Activated CD8-positive, alpha-beta memory T cell treated with anti-CD3 and anti-CD28 coated beads, Interleukin-2, amount 10 ng/mL, durations not matched to agents 7 days and 5 days (primary cell): ENCODE measurements at regions not wholly inside any gene's neighbourhood (a gene's known extent, or its start where the extent isn't known, plus 50 kb on each side); places are given as distances from the start of the nearest gene placed in this dataset.
"Not testable (repeated sequence)": the region's sequence is repeated elsewhere in the genome, so short reads cannot be mapped to it uniquely, and the experiment has no call there.

Experiments
- ATAC-seq: fragments of 150-1000 bp; cut with Tn5 transposase; one replicate; pipeline ENCODE4 v1.10.0; 2021; ENCODE audit warnings: moderate library complexity
- CTCF ChIA-PET: fragments of 350-600 bp; sonication (Branson Sonifier 250); formaldehyde crosslinking; loops from one replicate; lab custom pipeline; 2021; ENCODE audit warnings: antibody characterized with exemption; lab: Charles Lee
- DNase-seq: peaks from one replicate; pipeline ENCODE4 v3.0.0-alpha.2; 2020
- H3K27ac Mint-ChIP-seq: one replicate; pipeline ENCODE4 v1.8.0; 2021; ENCODE audit warnings: mild to moderate bottlenecking, mixed read lengths
- H3K27me3 Mint-ChIP-seq: one replicate; pipeline ENCODE4 v1.8.0; 2021; ENCODE audit warnings: mixed read lengths
- H3K36me3 Mint-ChIP-seq: one replicate; pipeline ENCODE4 v1.8.0; 2021; ENCODE audit warnings: mild to moderate bottlenecking, mixed read lengths
- H3K4me1 Mint-ChIP-seq: one replicate; pipeline ENCODE4 v1.8.0; 2021; ENCODE audit warnings: mixed read lengths
- H3K4me3 Mint-ChIP-seq: one replicate; pipeline ENCODE4 v1.8.0; 2021; ENCODE audit warnings: mild to moderate bottlenecking, moderate library complexity, mixed read lengths
- H3K9me3 Mint-ChIP-seq: one replicate; pipeline ENCODE4 v1.8.0; 2022; ENCODE audit warnings: low read depth, mixed read lengths

DNA sequence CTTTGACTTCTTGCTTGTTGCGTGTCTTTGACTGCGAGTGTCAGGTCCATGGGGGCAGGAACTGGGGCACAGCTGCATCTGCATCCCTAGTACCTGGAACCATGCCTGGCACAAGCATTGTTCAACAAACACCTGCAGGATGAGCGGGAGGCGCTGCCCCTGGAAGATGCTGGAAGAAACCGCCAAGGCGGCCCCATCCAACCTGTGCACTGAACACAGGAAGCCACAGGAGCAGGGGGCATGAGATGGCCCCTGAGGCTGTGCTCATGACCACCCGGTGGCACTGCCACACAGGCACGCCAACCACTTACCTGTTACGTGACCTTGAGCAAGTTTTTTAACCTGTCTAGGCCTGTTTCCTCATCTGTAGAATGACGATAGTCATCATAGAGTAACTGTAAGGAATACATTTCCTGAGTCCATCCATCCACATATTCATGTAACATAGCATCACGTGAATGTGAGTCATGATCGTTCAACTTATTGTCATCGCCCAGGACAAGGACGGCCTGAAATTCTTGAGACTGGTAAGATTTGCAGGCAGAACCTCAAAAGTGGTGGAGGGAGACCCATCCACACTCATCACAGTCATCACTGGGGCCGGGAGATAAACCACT lies 374.2 kb downstream of the PREX1 start:
- DNase-seq: no peak
- H3K4me1 Mint-ChIP-seq: no peaks in the 10 kb centered on the region
- ATAC-seq: no peak
- CTCF ChIA-PET: no interaction called here
- no peaks in the 10 kb centered on the region for H3K9me3 Mint-ChIP-seq
- peaks cover 2% of the 10 kb centered on the region for H3K27me3 Mint-ChIP-seq
- no peak overlapping the region for H3K27ac Mint-ChIP-seq
- H3K4me3 Mint-ChIP-seq: no peak overlapping the region
- H3K36me3 Mint-ChIP-seq: no peaks in the 10 kb centered on the region

DNA sequence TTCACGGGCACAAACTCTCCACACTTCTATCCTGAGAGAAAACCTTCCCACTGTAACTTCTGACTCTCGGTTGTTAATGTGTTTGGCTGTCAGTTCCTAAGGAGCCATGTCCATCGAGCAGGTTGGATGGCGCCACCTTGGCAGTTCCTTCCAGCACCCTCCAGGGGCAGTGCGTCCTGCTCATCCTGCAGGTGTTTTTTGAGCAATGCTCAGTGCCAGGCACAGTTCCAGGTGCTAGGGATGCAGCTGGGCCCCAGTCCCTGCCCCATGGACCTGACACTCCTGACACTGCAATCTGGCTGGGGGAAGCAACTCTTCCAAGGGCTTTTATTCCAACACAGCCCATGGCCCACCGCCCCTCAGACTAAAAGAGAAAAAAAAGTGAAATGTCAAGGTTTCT lies 376.4 kb downstream of the PREX1 start:
- CTCF ChIA-PET: no interaction called here
- H3K4me1 Mint-ChIP-seq: no peaks in the 10 kb centered on the region
- no peak for ATAC-seq
- no peak overlapping the region for H3K27ac Mint-ChIP-seq
- no peak for DNase-seq
- H3K36me3 Mint-ChIP-seq: no peaks in the 10 kb centered on the region
- no peaks in the 10 kb centered on the region for H3K9me3 Mint-ChIP-seq
- H3K4me3 Mint-ChIP-seq: no peak overlapping the region
- H3K27me3 Mint-ChIP-seq: peaks cover 6% of the 10 kb centered on the region

DNA sequence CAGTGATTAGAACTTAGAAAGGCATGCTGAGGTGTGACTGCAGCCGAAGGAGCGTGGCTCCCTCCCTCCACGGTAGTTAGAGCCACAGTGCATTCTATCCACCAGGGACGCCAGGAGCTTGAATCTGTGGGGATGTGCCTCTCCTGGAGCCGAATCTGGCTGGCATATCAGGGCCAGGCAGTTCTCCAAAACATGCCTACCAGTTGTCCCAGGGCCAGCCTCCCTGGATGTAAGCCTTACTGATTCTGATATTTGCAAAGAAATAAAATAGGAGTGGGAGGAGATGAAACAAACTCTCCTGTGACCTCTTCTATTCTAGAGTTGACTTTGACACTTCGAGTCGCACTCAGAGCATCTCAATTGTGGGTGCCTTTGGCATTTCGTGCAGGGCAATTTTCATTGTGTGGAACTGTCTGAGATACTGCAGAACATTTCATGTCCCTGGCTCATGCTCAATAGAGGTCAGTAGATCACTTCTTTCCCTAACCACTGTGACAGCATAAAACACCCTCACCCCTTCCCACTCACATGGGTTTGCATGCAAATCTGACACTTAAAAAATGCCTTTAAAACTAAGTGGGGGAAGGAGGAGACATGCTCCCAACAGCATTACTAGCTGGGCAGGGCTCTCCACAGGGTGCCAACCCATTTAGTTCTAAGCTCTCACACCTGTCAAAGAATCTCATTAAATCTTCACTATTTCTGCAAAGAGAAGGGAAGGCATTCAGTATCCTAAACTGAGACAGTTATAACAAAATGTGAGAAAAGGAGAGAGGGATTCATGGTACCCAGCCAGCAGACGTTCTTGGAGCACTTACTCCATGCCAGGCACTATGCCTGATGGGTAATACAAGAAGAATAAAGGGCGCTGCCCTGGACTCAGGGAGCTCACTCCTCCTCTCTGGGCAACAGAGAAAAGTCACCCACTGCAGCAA lies 378.9 kb downstream of the PREX1 start:
- Mint-ChIP-seq H3K9me3 (peaks cover 3% of the 10 kb centered on the region), H3K4me3 (no peak overlapping the region), H3K36me3 (peaks cover 2% of the 10 kb centered on the region), H3K4me1 (no peaks in the 10 kb centered on the region), H3K27me3 (peaks cover 11% of the 10 kb centered on the region), H3K27ac (no peak overlapping the region)
- no peak for DNase-seq
- peak; percentile 23 for ATAC-seq
- CTCF ChIA-PET: no interaction called here

DNA sequence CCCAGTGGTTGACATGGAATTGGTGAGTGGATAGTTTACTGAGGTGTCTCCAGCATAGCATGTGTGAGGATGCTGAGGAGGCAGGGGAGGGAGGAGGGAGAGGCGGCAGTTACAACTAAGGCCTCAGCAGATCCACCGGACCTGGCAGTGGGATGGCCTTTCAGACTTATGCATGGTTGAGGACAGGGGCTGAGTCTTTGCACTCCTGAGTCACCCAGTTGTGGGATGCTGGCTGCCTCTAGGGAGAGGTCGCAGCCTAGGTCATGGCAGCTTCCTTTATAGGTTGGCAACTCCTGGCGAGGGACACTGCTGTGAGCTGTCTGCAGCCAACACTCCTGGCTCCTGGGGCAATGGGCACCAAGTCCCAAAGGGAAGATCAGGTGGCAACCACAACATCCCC lies 380.3 kb downstream of the PREX1 start:
- H3K9me3 Mint-ChIP-seq: peaks cover 3% of the 10 kb centered on the region
- CTCF ChIA-PET: no interaction called here
- H3K27ac Mint-ChIP-seq: no peak overlapping the region
- H3K36me3 Mint-ChIP-seq: peaks cover 2% of the 10 kb centered on the region
- no peaks in the 10 kb centered on the region for H3K4me1 Mint-ChIP-seq
- H3K4me3 Mint-ChIP-seq: no peak overlapping the region
- DNase-seq (no peak), ATAC-seq (no peak)
- H3K27me3 Mint-ChIP-seq: peaks cover 11% of the 10 kb centered on the region

DNA sequence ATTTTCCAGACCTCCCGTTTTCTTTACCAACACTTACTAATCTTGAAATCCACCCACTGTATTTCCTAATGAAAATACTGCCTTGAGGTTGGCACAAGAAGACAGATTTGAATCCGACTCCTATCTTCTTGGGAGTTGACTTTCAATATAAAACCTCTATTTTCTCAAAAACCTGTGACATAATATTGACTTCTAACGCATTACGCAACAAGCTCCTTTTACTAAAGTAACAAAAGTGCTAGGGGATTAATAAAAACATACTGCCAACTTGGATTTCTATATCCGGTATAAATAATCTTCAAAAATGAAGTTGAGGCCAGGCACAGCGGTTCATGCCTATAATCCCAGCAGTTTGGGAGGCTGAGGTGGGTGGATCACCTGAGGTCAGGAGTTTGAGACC lies 382.0 kb downstream of the PREX1 start:
- Mint-ChIP-seq H3K4me3 (no peak overlapping the region), H3K4me1 (no peaks in the 10 kb centered on the region), H3K27ac (no peak overlapping the region), H3K27me3 (peaks cover 11% of the 10 kb centered on the region), H3K9me3 (peaks cover 3% of the 10 kb centered on the region), H3K36me3 (peaks cover 2% of the 10 kb centered on the region)
- CTCF ChIA-PET: no interaction called here
- ATAC-seq (no peak), DNase-seq (no peak)

DNA sequence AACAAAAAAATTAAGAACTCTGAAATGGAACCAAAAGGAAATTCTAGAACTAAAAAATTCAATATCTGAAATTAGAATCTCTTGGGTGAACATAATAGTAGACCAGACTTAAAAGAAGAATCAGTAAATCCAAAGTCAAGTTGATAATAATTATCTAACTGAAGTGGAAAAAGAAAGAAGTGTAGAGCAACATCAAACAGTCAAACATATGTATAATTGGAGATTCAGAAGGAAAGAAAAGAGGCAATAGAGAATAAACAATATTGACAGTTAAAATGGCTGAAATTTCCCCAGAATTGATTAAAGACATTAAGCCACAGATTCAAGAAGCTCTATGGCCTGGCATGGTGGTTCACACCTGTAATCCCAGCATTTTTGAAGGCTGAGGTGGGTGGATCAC lies 383.6 kb downstream of the PREX1 start:
- Mint-ChIP-seq H3K9me3 (peaks cover 3% of the 10 kb centered on the region), H3K36me3 (peaks cover 2% of the 10 kb centered on the region), H3K4me1 (no peaks in the 10 kb centered on the region), H3K27ac (no peak overlapping the region), H3K4me3 (no peak overlapping the region), H3K27me3 (peaks cover 11% of the 10 kb centered on the region)
- no peak for ATAC-seq
- DNase-seq: no peak
- CTCF ChIA-PET: interaction anchor here (1.5 kb wide), 1 partner anchor 176 kb away, joined by 4 read pairs; no protein-coding TSS in a partner anchor

DNA sequence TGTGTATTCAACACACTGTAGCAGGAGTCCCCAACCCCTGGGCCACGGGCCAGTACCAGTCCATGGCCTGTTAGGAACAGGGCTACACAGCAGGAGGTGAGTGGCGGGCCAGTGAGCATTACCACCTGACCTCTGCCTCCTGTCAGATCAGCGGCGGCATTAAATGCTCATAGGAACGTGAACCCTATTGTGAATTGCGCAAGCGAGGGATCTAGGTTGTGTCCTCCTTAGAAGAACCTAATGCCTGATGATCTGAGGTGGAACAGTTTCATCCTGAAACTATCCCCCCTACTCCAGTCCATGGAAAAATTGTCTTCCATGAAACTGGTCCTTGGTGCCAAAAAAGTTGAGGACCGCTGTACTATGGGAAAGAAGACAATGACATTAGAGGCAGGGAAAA lies 386.9 kb downstream of the PREX1 start:
- CTCF ChIA-PET: no interaction called here
- no peak overlapping the region for H3K4me3 Mint-ChIP-seq
- peaks cover 2% of the 10 kb centered on the region for H3K36me3 Mint-ChIP-seq
- H3K27ac Mint-ChIP-seq: no peak overlapping the region
- ATAC-seq (no peak), DNase-seq (no peak)
- peaks cover 3% of the 10 kb centered on the region for H3K9me3 Mint-ChIP-seq
- peaks cover 11% of the 10 kb centered on the region for H3K27me3 Mint-ChIP-seq
- H3K4me1 Mint-ChIP-seq: no peaks in the 10 kb centered on the region

DNA sequence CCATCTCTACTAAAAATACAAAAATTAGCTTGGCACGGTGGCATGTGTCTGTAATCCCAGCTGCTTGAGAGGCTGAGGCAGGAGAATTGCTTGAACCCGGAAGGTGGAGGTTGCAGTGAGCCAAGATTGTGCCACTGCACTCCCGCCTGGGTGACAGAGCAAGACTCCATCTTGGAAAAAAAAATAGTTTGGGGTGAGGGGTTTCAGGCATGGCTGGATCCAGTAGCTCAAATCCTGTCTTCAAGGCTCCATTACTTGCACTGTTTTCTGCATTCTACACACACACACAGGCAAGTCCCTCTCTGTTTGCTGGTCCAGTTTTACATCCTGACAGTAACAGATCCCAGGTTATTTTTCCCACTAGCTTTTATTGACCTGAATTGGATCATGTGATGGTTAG lies 387.5 kb downstream of the PREX1 start:
- H3K4me3 Mint-ChIP-seq, H3K9me3 Mint-ChIP-seq, CTCF ChIA-PET, ATAC-seq, DNase-seq, H3K4me1 Mint-ChIP-seq, H3K36me3 Mint-ChIP-seq, H3K27ac Mint-ChIP-seq, H3K27me3 Mint-ChIP-seq: not testable (repeated sequence)

DNA sequence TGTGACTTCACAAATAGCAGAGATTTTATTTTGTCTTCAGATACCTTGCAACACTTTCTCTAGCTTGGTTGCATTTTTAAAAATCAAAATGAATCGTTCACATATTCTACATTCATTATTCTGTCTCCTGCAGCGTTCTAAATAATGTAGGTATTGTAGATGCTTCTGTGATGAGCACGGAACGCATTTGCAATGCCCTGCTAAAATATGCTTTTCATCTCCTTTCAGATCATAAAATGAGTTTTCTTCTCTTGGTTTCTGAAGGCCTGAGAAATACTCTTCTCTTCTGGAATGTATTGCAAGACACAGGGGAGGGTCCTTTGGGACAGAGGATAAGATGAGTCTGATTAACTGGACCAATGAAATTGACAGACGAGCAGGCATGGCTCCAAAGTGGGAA lies 390.7 kb downstream of the PREX1 start:
- no peaks in the 10 kb centered on the region for H3K9me3 Mint-ChIP-seq
- H3K4me1 Mint-ChIP-seq: no peaks in the 10 kb centered on the region
- no peak for DNase-seq

DNA sequence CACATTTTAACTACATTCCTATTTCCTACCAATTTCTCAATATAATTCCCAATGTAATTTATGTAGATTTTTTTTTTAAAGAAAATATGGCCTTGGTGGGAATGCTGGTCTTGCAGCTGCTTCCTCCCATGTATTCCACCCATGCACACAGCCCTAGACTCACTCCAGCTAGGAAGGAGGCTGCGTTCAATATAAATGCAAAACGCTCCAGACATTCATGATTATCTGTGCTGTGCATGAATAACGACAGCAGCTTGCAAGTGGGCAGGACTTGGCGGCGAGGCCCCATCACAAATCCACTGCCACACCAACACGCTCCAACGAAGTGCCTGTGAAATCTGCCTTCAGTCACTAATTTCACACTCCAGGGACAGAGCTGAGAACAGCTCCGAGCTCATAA lies 391.2 kb downstream of the PREX1 start:
- H3K27ac Mint-ChIP-seq, CTCF ChIA-PET, H3K36me3 Mint-ChIP-seq, H3K9me3 Mint-ChIP-seq, ATAC-seq, H3K4me1 Mint-ChIP-seq, DNase-seq, H3K4me3 Mint-ChIP-seq, H3K27me3 Mint-ChIP-seq: not testable (repeated sequence)

More for the DNA sequence above, 390.7 kb downstream of the PREX1 start:
- no peak overlapping the region for H3K4me3 Mint-ChIP-seq
- ATAC-seq: no peak
- CTCF ChIA-PET: no interaction called here
- H3K27me3 Mint-ChIP-seq: peaks cover 4% of the 10 kb centered on the region
- no peaks in the 10 kb centered on the region for H3K36me3 Mint-ChIP-seq
- H3K27ac Mint-ChIP-seq: no peak overlapping the region

DNA sequence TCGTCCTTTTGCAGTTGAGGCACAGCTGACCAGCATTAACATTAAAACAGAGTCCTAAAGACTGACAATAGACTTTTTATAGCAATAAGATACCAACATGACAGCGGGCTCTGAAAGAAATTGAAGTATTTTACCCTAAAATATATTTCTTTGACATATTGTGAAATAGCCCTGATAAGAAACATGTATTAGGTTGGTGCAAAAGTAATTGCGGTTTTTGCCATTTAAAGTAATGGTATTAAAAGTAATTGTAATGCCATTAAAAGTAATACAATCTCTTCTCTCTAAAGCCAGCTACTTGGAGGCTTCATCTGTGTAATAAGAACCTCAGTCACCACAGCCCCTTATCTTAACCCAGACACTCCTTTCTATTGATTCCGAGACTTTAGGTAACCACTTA lies 394.6 kb downstream of the PREX1 start:
- Mint-ChIP-seq H3K4me1 (peaks cover 2% of the 10 kb centered on the region), H3K27me3 (peaks cover 4% of the 10 kb centered on the region), H3K9me3 (no peaks in the 10 kb centered on the region), H3K4me3 (no peak overlapping the region), H3K36me3 (peaks cover 1% of the 10 kb centered on the region), H3K27ac (no peak overlapping the region)
- CTCF ChIA-PET: no interaction called here
- DNase-seq: no peak
- ATAC-seq: no peak

DNA sequence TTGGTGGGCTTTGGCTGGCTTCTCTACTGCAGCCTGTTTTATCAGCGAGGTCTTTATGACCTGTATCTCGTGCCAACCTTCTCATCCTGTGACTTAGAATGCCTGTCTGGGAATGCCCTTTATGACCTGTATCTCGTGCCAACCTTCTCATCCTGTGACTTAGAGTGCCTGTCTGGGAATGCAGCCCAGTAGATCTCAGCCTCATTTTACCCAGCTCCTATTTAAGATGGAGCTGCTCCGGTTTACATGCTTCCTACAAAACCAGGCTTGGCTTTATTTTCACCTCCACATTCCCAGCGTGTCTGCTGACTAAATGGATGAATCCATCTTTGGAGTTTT lies 395.3 kb downstream of the PREX1 start:
- CTCF ChIA-PET: no interaction called here
- H3K4me1 Mint-ChIP-seq: peaks cover 2% of the 10 kb centered on the region
- no peak for ATAC-seq
- no peak for DNase-seq
- H3K36me3 Mint-ChIP-seq: peaks cover 1% of the 10 kb centered on the region
- H3K27me3 Mint-ChIP-seq: peaks cover 4% of the 10 kb centered on the region
- H3K9me3 Mint-ChIP-seq: no peaks in the 10 kb centered on the region
- no peak overlapping the region for H3K4me3 Mint-ChIP-seq
- no peak overlapping the region for H3K27ac Mint-ChIP-seq

DNA sequence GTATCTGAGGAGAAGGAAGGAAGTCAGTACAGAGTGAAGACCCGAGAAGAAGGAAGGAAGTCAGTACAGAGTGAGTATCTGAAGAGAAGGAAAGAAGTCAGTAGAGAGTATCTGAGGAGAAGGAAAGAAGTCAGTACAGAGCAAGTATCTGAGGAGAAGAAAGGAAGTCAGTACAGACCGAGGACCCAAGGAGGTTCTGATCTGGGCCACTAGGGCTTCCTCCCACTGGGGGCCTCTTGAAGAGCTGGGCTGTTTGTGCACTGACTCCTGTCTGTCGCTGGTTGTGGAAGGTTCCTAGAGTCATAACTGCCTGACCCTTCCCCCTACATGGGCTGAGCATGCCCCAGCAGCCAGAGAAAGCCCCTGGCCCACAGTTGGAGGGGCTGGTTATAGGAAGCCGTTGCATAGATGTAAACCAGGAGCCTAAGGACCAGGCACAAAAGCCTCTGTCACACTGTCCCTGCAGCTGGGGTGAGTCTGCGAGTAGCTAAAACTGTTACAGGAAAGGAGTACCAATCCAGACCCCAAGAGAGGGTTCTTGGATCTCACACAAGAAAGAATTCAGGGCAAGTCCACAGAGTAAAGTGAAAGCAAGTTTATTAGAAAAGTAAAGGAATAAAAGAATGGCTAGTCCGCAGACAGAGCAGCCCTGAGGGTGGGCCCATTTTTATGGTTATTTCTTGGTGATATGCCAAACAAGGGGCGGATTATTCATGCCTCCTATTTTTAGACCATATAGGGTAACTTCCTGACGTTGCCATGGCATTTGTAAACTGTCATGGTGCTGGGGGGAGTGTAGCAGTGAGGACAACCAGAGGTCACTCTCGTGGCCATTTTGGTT lies 395.9 kb downstream of the PREX1 start:
- CTCF ChIA-PET: no interaction called here
- H3K4me3 Mint-ChIP-seq: no peak overlapping the region
- peaks cover 2% of the 10 kb centered on the region for H3K4me1 Mint-ChIP-seq
- H3K27ac Mint-ChIP-seq: no peak overlapping the region
- no peaks in the 10 kb centered on the region for H3K9me3 Mint-ChIP-seq
- DNase-seq (no peak), ATAC-seq (no peak)
- H3K36me3 Mint-ChIP-seq: peaks cover 1% of the 10 kb centered on the region
- H3K27me3 Mint-ChIP-seq: peaks cover 4% of the 10 kb centered on the region
